ENCODE measurements at regions not wholly inside any gene's neighbourhood (a gene's known extent, or its start where the extent isn't known, plus 50 kb on each side); places are given as distances from the start of the nearest gene placed in this dataset.
A peak's percentile ranks its signal among the peaks of the same experiment; 100 is the strongest.

DNA sequence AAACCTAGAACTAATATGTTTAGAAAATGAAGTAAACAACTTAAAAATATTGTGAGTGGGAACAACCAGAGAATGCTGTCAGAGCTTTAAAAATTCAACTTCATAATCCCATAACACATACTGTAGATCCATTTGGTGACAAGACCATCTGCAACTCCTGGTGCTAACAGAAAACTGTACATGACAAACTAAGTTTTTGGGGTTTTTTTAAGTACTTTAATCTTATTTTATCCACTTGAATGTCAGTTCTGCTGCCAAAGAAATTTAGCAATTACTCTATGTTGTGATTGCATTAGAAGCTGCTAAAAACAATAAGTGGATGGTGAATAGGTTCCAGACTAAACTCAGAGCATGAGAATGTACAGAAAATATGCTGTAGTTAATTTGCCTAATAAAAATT lies 345.4 kb downstream of the COL12A1 start:
- no peak for DNase-seq (ENCODE audit: low read depth)
- TF ChIP-seq, protein P1, sequence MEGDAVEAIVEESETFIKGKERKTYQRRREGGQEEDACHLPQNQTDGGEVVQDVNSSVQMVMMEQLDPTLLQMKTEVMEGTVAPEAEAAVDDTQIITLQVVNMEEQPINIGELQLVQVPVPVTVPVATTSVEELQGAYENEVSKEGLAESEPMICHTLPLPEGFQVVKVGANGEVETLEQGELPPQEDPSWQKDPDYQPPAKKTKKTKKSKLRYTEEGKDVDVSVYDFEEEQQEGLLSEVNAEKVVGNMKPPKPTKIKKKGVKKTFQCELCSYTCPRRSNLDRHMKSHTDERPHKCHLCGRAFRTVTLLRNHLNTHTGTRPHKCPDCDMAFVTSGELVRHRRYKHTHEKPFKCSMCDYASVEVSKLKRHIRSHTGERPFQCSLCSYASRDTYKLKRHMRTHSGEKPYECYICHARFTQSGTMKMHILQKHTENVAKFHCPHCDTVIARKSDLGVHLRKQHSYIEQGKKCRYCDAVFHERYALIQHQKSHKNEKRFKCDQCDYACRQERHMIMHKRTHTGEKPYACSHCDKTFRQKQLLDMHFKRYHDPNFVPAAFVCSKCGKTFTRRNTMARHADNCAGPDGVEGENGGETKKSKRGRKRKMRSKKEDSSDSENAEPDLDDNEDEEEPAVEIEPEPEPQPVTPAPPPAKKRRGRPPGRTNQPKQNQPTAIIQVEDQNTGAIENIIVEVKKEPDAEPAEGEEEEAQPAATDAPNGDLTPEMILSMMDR (IDR thresholded peaks at IDR 0.05; ENCODE audit: insufficient read depth, low read length): no peak
- no peak overlapping the region for H3K4me3 ChIP-seq (ENCODE audit: low read depth, low read length)

GRCh38 chr6:74857157-74857556 lies 348.7 kb downstream of the COL12A1 start:
- no peak overlapping the region for H3K4me3 ChIP-seq (ENCODE audit: low read depth, low read length)
- TF ChIP-seq, protein P1 (IDR thresholded peaks at IDR 0.05; ENCODE audit: insufficient read depth, low read length): no peak
- no peak for DNase-seq (ENCODE audit: low read depth)

GRCh38 chr6:74853991-74854390 lies 351.9 kb downstream of the COL12A1 start:
- H3K4me3 ChIP-seq (ENCODE audit: low read depth, low read length): no peak overlapping the region
- TF ChIP-seq, protein P1 (IDR thresholded peaks at IDR 0.05; ENCODE audit: insufficient read depth, low read length): no peak
- no peak for DNase-seq (ENCODE audit: low read depth)

GRCh38 chr6:74851596-74851995 lies 354.3 kb downstream of the COL12A1 start:
- no peak overlapping the region for H3K4me3 ChIP-seq (ENCODE audit: low read depth, low read length)
- TF ChIP-seq, protein P1 (IDR thresholded peaks at IDR 0.05; ENCODE audit: insufficient read depth, low read length): no peak
- peak; percentile 6 for DNase-seq (ENCODE audit: low read depth)

GRCh38 chr6:74840953-74841352 lies 364.9 kb downstream of the COL12A1 start:
- no peak for DNase-seq (ENCODE audit: low read depth)
- H3K4me3 ChIP-seq (ENCODE audit: low read depth, low read length): no peak overlapping the region
- TF ChIP-seq, protein P1 (IDR thresholded peaks at IDR 0.05; ENCODE audit: insufficient read depth, low read length): no peak

- H3K4me3 ChIP-seq (ENCODE audit: low read depth, low read length): no peak overlapping the region
- DNase-seq (ENCODE audit: low read depth): peak; percentile 15
- TF ChIP-seq, protein P1 (IDR thresholded peaks at IDR 0.05; ENCODE audit: insufficient read depth, low read length): no peak
Measured at GRCh38 chr6:74834967-74835366, 370.9 kb downstream of the COL12A1 start.

DNA sequence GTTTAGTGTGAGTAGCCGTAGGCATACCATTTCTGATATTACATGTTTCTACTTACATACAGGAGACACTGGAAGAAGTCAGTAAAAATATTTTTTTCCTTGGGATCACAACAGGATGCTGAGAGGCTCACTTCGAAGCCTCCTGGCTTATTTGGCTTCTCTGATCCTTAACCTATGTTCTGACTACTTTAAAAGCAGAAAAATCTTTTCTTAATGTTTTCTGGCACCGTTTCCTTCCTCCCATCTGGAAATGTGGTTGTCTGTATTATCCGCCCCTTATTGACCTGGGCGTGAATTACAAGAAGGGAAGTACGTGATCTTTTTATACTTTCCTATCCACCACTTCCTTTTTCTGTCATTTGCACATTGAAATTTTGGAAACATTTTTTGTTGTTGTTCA lies 379.6 kb downstream of the COL12A1 start:
- no peak for DNase-seq (ENCODE audit: low read depth)
- H3K4me3 ChIP-seq (ENCODE audit: low read depth, low read length): no peak overlapping the region
- TF ChIP-seq, protein P1 (IDR thresholded peaks at IDR 0.05; ENCODE audit: insufficient read depth, low read length): no peak

All from fibroblast of the aortic adventitia (primary cell).